ELR (cell line): ENCODE measurements at regions not wholly inside any gene's neighbourhood (a gene's known extent, or its start where the extent isn't known, plus 50 kb on each side); places are given as distances from the start of the nearest gene placed in this dataset.
A peak's percentile ranks its signal among the peaks of the same experiment; 100 is the strongest.
"Not testable (repeated sequence)": the region's sequence is repeated elsewhere in the genome, so short reads cannot be mapped to it uniquely, and the experiment has no call there.

Experiments used
- DNase-seq: peaks from one replicate; pipeline ENCODE4 v3.0.0-alpha.2; 2015; ENCODE audit warnings: low read depth

DNA sequence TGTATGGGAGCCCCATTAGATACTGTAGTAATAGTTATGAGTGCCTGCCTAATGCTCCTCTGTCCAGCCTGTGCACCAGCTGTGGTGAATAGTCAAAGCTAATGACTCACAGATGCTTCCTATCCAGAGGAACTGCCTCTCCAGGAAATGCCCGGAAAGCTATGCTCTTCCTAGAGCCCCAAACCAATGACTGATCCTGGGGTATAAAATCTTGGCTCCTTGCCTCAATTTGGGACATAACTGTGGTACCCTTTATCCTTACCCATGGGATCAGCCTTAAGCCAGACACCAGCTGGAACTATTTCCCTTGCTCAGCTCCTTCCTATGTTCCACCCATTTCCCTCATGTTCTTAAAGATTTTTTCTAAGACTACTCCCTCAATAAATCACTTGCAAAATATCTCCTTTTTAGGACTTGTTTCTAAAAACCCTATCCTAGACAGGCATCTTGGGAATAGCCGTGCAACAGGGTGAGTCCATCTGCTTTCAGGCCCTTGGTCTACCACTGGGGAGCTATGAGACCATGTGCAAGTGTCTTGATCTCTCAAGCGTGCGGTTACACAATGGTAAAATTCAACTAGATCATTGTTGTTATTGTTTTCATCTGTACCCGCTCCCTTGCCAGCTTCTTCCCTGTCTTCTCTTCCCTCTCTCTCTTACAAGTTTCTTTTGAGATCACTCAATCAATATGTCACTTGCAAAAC, 283.7 kb downstream of the BTBD3 start:
- DNase-seq = peak; percentile 56

- no peak for DNase-seq
These were observed 285.7 kb downstream of the BTBD3 start for GRCh38 chr20:12203399-12203798.

DNA sequence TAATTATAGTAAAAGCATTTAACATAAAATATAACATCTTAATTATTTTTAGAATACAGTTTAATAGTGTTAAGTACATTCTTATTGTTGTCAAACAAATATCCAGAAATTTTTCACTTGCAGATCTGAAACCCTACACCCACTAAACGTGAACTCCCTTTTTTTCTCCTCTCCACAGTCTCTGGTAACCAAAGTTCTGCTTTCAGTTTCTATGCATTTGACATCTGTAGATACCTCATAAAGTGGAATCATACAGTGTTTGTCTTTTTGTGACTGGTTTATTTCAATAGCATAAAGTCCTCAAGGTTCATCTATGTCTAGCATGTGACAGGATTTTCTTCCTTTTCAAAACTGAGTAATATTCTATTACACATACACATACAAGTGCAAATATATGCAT, 286.3 kb downstream of the BTBD3 start:
- no peak for DNase-seq

- peak; percentile 48 for DNase-seq
These were observed 290.2 kb downstream of the BTBD3 start for GRCh38 chr20:12207875-12208274.

GRCh38 chr20:12210591-12210990, 292.9 kb downstream of the BTBD3 start:
- no peak for DNase-seq

DNA sequence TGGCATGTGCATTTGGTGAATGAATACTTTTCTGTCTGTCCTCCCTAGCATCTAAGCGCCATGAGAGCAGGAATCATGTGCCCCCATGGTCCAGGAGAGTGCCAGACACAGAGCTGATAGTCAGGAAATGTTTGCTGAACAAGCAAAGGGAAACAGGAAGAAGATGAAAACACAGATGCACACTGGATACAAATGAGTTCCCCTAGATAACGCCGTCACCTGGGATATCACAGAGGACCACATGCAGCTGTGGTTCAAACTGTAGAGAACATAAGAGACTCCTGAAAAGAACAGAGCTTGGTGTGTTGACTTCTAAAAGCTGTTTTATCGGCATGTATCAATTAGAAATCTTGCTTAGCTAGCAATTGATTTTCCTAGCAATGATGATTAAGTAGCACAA, 293.7 kb downstream of the BTBD3 start:
- no peak for DNase-seq

- no peak for DNase-seq
These were observed 299.7 kb downstream of the BTBD3 start for GRCh38 chr20:12217382-12217781.

GRCh38 chr20:12219798-12220197, 302.1 kb downstream of the BTBD3 start:
- DNase-seq = no peak

GRCh38 chr20:12223057-12223456, 305.4 kb downstream of the BTBD3 start:
- DNase-seq = no peak

DNA sequence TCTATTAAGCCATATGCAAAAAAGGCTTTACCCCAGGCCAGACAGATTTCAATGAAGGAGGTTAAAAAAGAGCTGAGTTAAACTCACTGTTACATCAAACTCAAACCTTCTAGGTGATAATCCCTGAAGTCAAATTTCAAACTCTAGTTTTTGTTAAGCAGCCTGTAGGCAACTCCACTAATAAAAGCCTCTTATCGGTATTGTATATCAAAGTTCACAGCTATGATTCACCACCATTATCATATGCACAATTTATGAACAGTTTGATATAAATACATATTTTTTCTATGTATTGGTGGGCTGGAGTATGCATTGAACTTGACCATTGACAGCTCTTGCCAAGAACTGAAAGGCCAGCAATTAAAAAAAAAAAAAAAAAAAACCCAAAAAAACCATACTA, 308.2 kb downstream of the BTBD3 start:
- no peak for DNase-seq

GRCh38 chr20:12229891-12230290, 312.2 kb downstream of the BTBD3 start:
- no peak for DNase-seq

GRCh38 chr20:12237772-12238171, 320.1 kb downstream of the BTBD3 start:
- DNase-seq = no peak

GRCh38 chr20:12241065-12241464, 323.4 kb downstream of the BTBD3 start:
- DNase-seq = no peak

DNA sequence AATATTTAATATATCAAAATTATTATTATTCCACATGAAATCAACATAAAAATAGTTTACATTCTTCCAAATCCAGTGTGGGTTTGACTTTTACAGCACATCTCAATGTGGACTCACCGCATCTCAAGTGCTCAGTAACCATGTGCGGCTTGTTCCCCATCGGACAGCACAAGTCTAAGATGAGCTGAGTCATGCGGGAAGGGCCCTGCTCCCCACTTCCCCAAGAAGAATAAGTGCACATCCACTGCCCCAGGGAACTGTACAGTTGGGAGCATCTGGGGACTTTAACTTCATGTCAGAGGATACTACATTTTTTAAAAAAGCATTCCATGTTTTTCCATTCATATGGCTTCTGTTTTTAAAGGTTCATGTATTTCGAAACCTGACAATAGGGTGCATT, 325.6 kb downstream of the BTBD3 start:
- no peak for DNase-seq

DNA sequence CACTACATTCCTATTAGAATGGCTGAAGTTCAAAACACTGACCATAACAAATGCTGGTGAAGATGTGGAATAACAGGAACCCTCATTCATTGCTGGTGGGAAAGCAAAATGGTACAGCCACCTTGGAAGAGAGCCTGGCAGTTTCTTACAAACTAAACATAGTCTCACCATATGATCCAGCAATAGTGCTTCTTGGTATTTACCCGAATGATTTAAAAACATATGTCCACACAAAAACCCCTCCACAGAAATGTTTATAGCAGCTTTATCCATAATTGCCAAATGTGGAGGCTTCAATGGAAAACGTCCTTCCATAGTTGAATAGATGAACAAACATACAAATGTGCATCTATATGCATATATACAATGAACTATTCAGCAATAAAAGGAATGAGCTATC, 330.8 kb downstream of the BTBD3 start:
- DNase-seq = no peak

GRCh38 chr20:12250661-12251060, 333.0 kb downstream of the BTBD3 start:
- DNase-seq = not testable (repeated sequence)

GRCh38 chr20:12252793-12253192, 335.1 kb downstream of the BTBD3 start:
- no peak for DNase-seq

GRCh38 chr20:12255461-12255970, 337.8 kb downstream of the BTBD3 start:
- no peak for DNase-seq

GRCh38 chr20:12256806-12257205, 339.1 kb downstream of the BTBD3 start:
- no peak for DNase-seq

GRCh38 chr20:12262747-12263146, 345.1 kb downstream of the BTBD3 start:
- DNase-seq = no peak

DNA sequence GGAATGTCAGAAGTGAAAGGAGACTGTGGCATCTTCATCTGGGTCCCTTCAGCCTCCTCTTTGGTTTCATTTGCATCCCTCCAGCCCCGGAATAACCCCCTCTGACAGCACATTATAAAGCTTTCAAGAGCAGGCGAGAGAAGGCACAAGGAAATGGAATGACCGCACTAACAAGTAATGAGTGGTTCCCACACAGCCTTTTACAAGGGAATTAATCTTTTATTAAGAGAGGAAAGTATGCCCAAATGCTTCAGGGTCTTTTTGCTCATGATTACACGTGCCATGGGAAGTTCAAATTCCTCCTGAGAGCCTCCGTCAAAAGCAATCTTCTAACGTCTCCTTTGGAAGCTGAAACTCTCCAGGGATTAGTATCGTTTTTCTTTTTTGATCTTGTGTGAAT, 347.0 kb downstream of the BTBD3 start:
- no peak for DNase-seq

DNA sequence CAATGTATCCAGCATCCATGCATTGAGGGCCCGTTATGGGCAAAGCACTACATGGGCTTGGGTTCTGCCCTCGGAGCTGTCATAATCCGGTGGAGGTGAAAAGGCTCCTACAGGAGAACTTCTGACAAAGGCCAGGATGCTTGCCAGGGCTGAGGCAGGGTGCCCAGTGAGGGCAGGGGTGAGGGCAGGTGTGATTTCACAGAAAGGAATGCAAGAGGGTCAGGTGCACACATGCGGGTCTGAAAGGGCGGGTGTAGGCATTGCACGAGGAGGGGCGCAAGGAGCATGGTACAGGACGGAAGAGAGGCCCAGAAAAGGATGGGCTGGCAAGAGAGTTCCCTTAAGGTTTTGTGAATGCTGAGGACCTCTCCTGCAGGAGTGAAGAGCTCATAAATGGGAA, 348.0 kb downstream of the BTBD3 start:
- no peak for DNase-seq

DNA sequence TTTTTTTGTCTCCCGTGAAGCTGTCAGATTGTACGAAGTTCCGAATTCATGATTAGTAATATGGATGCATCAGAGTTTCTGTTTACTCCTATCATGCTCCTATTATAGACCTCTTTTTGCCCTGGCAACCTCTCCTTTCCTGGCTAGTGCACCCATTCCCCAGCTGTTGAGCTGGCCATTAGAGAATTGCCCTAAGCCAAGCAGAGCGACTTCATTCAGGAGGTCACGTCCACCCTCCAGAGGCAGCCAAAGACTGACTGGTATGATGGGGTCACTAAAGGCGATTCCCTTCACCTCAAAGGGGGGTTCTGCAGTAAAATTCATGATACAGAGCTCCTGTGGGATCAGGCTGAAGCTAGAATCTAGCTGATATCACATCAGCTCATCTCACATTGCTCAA, 351.9 kb downstream of the BTBD3 start:
- DNase-seq = no peak

- DNase-seq = no peak
These were observed 353.2 kb downstream of the BTBD3 start for GRCh38 chr20:12270863-12271262.
